ENCODE measurements at regions not wholly inside any gene's neighbourhood (a gene's known extent, or its start where the extent isn't known, plus 50 kb on each side); places are given as distances from the start of the nearest gene placed in this dataset.

DNA sequence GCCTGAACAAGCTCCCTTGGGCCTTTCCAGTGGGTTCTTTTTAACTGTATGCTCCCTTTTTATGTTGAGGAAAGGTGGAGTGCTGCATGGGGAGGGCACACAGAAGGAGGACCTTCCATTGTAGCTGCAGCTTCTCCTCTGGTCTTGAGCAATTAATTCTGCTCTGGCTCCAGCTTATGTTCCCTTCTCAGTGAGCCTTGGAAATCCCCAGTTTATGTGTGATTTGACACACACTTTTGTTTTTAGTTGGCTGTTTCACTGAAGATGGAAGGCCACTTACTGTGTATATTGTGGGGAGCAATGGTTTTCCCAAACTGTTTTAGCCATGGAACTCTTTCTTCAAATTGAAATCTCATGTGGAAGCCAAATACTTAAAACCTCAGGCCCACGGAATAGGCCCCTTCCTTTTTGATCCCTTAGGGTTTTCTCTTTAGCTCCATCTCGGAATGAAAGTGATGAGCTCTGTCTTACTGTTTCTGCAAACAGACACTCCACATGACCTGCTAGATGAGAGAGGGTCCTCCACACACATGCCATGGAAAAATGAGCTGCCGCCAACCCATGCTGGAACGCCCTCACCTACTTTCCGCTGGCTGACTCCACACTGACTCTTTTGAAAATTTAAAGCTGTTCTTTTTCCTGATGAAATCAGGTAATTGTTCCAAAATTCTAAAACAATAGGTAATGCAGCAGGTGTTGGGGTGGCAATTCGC is 280.9 kb upstream of the SIX2 start:
- H3K9me3 ChIP-seq: no peaks in the 10 kb centered on the region
- no peak for ATAC-seq (ENCODE audit: insufficient number of reproducible peaks, low FRiP score, low read depth)
- no peaks in the 10 kb centered on the region for H3K27me3 ChIP-seq (replicated peaks; ENCODE audit: insufficient read depth)
- H3K4me1 ChIP-seq (ENCODE audit: control insufficient read depth in 1 of 2, low read depth in 2 of 2): peaks cover under 1 to 29% of the 10 kb centered on the region in 2 donors
- H3K27ac ChIP-seq: no peak overlapping the region
- no peak overlapping the region for H3K4me3 ChIP-seq
- H3K36me3 ChIP-seq: no peaks in the 10 kb centered on the region
- no peak for DNase-seq (ENCODE audit: low spot score)
- TF ChIP-seq, protein P1, sequence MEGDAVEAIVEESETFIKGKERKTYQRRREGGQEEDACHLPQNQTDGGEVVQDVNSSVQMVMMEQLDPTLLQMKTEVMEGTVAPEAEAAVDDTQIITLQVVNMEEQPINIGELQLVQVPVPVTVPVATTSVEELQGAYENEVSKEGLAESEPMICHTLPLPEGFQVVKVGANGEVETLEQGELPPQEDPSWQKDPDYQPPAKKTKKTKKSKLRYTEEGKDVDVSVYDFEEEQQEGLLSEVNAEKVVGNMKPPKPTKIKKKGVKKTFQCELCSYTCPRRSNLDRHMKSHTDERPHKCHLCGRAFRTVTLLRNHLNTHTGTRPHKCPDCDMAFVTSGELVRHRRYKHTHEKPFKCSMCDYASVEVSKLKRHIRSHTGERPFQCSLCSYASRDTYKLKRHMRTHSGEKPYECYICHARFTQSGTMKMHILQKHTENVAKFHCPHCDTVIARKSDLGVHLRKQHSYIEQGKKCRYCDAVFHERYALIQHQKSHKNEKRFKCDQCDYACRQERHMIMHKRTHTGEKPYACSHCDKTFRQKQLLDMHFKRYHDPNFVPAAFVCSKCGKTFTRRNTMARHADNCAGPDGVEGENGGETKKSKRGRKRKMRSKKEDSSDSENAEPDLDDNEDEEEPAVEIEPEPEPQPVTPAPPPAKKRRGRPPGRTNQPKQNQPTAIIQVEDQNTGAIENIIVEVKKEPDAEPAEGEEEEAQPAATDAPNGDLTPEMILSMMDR (IDR thresholded peaks at IDR 0.05): no peak

DNA sequence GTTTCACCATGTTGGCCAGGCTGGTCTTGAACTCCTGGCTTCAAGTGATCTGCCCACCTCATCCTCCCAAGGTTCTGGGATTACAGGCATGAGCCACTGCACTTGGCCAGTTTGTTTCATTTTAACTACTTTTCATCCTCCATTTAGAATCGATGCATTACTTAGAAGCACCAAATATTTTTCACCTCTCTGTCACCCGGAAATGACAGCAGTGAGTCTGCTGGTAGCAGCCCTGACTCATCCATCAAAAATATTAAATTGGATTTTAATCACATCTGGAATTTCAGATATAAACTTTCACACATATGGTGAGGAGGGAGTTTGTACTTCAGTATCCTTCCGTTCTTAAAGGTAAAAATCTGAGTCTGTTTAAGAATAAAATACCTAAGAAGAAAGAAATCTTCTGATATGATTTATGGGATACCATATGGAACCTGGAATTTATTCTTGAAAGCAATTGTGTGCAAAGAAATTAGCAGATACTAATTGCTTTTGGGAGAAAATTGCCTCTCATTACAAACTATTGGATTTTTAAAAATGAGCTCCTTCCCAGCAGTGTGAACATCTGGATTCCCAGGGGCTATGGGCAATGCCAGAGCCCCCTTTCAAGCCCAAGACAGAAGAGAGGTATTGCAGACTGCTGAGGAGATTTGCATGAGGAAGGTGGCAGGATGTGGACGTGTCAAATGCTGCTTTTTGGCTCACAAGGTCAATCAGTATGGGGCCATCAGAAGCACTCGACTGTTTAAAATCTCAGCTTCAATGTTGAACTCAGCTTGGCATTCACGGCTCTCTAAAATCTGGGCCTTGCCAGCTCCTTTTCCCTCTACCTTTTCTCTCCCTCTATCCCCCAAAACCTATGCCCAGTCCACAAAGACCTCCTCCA is 279.5 kb upstream of the SIX2 start:
- Histone ChIP-seq H3K36me3 (no peaks in the 10 kb centered on the region), H3K4me1 (ENCODE audit: control insufficient read depth in 1 of 2, low read depth in 2 of 2) (peaks cover 0 to 30% of the 10 kb centered on the region in 2 donors), H3K4me3 (no peak overlapping the region), H3K9me3 (no peaks in the 10 kb centered on the region), H3K27ac (no peak overlapping the region), H3K27me3 (replicated peaks; ENCODE audit: insufficient read depth) (no peaks in the 10 kb centered on the region)
- ATAC-seq (ENCODE audit: insufficient number of reproducible peaks, low FRiP score, low read depth) (no peak), DNase-seq (ENCODE audit: low spot score) (no peak)
- TF ChIP-seq, protein P1 (IDR thresholded peaks at IDR 0.05): no peak

DNA sequence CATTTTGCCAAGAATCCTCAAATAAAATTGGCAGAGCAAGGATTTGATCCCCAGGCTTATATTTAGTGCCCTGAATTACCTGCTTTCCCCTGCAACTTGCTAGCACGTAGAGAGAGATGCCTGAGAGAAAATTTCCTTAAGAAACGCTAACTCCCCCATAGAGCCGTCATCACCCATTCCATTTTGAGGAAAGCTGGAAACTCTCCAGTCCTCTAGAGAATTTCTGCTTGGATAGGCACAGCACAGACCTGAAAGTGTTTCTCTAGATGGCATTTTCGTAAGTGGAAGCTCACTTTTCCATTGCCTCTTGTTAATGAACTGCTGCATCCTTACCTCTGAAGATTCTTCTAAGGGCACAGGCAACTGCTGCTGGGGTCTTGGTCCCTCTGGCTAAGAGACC is 277.8 kb upstream of the SIX2 start:
- TF ChIP-seq, protein P1 (IDR thresholded peaks at IDR 0.05): no peak
- Histone ChIP-seq H3K4me1 (ENCODE audit: control insufficient read depth in 1 of 2, low read depth in 2 of 2) (peaks cover 7 to 32% of the 10 kb centered on the region in 2 donors), H3K4me3 (no peak overlapping the region), H3K27ac (peak overlapping the region in 1 of 2 donors; percentile 49), H3K27me3 (replicated peaks; ENCODE audit: insufficient read depth) (no peaks in the 10 kb centered on the region), H3K36me3 (no peaks in the 10 kb centered on the region), H3K9me3 (no peaks in the 10 kb centered on the region)
- DNase-seq (ENCODE audit: low spot score): no peak
- no peak for ATAC-seq (ENCODE audit: insufficient number of reproducible peaks, low FRiP score, low read depth)

GRCh38 chr2:45285771-45286390 is 276.6 kb upstream of the SIX2 start:
- H3K4me3 ChIP-seq: no peak overlapping the region
- H3K9me3 ChIP-seq: no peaks in the 10 kb centered on the region
- no peaks in the 10 kb centered on the region for H3K27me3 ChIP-seq (replicated peaks; ENCODE audit: insufficient read depth)
- no peak for DNase-seq (ENCODE audit: low spot score)
- no peak for ATAC-seq (ENCODE audit: insufficient number of reproducible peaks, low FRiP score, low read depth)
- no peaks in the 10 kb centered on the region for H3K36me3 ChIP-seq
- H3K4me1 ChIP-seq (ENCODE audit: control insufficient read depth in 1 of 2, low read depth in 2 of 2): peaks cover 7 to 32% of the 10 kb centered on the region in 2 donors
- TF ChIP-seq, protein P1 (IDR thresholded peaks at IDR 0.05): no peak
- H3K27ac ChIP-seq: no peak overlapping the region

- no peaks in the 10 kb centered on the region for H3K9me3 ChIP-seq
- DNase-seq (ENCODE audit: low spot score) (no peak), ATAC-seq (ENCODE audit: insufficient number of reproducible peaks, low FRiP score, low read depth) (no peak)
- H3K27ac ChIP-seq: no peak overlapping the region
- peaks cover 7 to 32% of the 10 kb centered on the region in 2 donors for H3K4me1 ChIP-seq (ENCODE audit: control insufficient read depth in 1 of 2, low read depth in 2 of 2)
- H3K27me3 ChIP-seq (replicated peaks; ENCODE audit: insufficient read depth): no peaks in the 10 kb centered on the region
- H3K36me3 ChIP-seq: no peaks in the 10 kb centered on the region
- TF ChIP-seq, protein P1 (IDR thresholded peaks at IDR 0.05): no peak
- no peak overlapping the region for H3K4me3 ChIP-seq
Measured at GRCh38 chr2:45285311-45285710, 276.1 kb upstream of the SIX2 start.

Measured in thoracic aorta (tissue), 2 donors.